ENCODE measurements at regions not wholly inside any gene's neighbourhood (a gene's known extent, or its start where the extent isn't known, plus 50 kb on each side); places are given as distances from the start of the nearest gene placed in this dataset.
A peak's percentile ranks its signal among the peaks of the same experiment; 100 is the strongest.

DNA sequence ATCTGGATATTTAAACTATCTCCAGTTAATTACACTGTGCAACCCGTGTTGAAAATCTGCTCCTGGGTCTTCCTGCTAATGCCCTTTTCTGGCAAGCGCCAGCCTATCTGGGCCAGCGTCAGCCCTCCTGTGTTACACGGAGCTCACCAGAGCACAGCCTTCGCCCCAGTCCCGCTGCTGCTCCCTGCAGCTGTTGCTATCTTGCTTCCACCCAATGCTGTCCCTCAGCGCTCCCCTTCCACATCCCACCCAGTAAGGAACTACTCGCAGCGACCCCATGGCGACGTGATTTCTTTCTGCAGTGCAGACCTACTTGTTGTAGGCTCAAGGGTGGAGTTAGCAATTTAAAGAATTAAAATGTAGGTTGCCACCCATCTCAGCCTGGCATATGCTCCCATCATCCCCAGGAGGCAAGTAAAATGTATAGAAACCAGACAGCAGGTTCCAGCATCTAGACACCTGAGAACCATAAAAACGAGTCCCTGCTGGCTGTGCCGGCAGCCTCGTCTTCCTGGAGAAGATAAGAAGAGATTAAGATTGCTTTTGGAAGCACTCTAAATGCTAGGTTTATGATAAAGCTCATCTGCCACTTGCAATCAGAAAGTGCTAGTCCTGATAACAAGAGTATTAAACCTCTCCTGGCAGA, 254.3 kb upstream of the FOXQ1 start:
- no peak for FAIRE-seq

DNA sequence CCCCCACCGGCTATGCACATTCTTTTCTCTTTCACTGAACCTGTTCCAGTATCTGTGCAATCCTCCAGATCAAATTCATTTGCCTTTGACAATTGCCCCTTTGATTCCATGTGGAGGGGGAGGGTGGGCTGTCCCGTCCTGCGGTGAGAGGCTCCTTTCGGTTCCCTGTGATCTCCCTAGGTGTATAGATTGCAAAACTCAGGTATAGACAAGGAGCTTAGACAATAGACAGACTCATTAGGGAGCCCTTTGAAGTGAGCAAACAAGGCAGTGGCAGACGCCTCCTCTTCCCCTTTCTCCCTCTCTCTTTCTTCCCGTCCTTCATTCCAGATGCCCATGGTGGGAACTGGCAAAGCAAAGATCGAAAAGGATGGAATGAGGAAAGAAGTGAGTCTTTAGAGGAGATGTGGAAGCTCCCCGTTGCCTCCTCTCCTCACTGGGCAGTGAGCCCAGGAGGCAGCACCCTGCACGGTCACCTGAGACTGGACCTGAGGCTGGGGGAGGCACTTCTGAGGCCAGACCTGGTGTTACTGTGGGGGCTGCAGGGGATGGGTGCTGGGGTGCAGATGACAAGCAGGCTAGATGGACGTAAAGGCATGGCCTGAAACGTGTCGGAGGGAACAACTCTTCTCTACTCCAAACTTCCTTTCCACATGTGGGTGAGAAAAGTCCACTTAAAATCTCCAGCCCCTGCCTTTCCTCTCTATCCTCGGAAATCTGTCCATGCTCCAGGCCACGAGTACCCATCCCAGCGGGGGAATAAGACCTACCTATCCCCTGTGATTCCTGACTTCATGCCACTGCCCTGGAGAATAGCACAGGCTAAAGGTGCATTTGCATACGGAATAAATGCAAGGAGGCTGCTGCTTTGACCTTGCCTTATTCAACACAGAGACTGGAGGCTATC, 256.6 kb upstream of the FOXQ1 start:
- no peak for FAIRE-seq

DNA sequence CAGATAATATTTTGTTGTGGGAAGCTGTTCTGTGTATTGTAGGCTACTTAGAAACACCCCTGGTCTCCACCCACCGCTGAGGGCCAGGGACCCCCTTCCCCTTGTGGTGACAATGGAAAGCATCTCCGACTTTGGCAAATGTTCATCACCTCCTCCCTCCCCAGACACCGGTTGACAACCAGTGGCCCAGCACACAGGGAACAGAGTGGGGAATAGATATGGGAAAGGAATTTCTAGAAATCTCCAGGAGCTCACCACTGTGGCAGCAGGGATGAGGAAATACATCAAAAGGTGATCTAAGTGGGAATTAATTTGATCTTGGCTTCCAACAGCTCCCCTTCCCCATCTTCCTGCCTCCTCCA, 257.3 kb upstream of the FOXQ1 start:
- no peak for FAIRE-seq

DNA sequence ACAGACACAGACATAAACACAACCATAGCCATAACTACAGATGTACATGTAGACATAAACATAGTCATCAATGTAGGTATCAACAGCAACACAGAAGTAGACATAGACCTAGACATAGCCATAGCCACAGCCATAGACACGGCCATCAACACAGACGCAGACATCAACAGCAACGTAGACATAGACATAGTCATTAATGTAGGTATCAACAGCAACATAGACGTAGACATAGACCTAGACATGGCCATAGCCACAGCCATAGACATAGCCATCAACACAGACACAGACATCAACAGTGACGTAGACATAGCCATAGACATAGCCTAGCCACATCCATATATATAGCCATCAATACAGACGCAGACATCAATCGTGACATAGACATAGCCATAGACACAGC, 258.3 kb upstream of the FOXQ1 start:
- FAIRE-seq, result no peak

DNA sequence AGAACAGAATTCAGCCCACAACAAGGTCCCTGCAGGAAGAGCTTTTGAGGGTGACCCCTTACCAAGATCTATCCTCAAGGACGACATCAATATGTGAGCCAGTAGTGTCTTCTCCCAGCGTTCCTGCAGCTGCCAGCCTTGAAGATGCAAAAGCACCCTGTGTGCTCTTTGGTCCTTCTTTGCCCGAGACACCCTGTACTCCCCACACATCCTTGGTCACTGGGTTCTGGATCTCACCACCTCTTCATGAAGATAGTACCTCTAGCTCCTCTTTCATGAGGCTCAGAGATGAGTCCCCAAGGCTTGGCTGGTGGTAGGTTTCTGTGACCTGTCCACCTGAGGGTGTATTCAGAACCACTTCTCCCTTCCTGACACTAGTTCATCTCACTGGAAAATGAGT, 259.6 kb upstream of the FOXQ1 start:
- no peak for FAIRE-seq

DNA sequence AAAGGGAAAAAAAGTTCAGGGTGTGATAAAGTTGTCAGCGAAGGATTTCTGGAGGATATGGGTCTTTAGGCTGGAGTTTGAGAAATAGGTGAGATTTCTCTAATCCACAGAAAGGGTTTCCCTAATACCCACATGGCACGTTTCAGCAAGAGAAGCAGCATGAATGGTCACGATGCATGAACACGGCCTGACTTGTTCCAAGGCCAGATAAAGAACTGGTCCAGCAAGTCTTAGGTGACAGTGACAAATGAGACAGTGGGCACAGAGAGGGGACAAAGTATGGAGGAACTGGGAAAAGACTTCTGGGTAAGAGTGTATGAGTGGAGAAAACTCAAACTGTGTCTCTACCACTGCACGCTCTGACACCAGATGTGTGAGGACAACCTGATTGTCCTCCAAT, 262.0 kb upstream of the FOXQ1 start:
- FAIRE-seq, result no peak

DNA sequence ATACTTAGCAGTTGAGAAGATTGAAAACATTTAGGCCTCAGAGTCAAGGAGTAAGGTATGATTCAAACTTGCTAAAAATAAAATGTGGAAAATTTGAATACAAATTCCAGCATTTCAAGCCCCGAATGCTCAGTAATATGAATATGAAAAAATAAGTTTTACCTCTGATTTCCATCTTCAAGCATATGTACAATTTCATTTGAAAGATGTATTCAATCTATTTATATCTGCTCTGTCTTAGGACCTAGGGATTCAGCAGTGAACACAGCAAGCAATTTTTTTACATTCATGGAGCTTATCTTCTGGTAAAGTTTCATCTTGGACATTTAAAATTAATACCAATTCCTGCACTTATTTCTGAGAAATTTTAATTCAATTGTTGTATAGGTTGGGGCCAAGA, 262.7 kb upstream of the FOXQ1 start:
- FAIRE-seq, result no peak

DNA sequence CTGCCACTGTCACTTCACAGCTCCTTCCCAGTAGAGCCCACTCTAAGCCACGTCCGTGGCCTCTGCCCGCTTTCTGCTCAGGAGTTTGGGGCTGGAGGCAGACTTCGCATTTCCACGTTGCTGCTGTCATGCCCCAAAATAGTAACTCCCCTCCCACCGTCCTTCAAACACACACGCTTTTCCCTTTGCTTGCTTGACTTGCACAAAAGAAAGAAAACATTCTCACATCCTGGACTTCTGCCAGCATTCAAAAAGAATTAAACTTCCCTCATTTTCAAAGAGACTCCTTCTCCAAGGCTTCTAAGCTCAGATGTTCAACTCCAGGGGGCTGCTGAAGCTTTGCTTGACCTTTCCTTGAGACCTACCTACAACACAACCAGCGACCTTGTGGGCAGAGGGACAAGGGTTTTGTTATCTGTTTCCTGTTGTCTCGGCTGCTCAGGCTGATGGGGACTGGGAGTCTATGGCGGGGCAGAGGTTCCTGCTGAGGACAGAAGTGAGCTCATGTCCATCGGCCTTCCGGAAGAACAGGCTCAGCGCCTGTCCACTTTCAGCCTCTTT, 263.8 kb upstream of the FOXQ1 start:
- no peak for FAIRE-seq

DNA sequence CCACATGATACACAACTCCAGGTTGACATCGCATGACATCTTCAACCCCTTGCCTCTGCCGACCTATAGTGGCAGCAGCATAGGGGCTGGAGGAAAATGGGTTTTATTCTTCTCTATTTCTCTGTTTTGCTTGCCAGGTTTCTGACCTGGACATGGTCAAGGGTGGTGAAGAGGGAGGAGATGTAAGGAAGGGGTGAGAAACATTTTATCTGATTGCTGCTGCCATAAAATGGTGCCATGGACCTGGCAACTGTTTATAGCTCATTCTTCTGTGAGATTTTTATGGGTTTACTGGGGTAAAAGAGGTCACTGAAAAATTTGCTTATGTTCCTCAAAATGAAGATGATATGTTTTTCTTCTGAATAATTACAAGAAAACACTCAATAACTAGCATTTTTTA, 266.7 kb upstream of the FOXQ1 start:
- no peak for FAIRE-seq

DNA sequence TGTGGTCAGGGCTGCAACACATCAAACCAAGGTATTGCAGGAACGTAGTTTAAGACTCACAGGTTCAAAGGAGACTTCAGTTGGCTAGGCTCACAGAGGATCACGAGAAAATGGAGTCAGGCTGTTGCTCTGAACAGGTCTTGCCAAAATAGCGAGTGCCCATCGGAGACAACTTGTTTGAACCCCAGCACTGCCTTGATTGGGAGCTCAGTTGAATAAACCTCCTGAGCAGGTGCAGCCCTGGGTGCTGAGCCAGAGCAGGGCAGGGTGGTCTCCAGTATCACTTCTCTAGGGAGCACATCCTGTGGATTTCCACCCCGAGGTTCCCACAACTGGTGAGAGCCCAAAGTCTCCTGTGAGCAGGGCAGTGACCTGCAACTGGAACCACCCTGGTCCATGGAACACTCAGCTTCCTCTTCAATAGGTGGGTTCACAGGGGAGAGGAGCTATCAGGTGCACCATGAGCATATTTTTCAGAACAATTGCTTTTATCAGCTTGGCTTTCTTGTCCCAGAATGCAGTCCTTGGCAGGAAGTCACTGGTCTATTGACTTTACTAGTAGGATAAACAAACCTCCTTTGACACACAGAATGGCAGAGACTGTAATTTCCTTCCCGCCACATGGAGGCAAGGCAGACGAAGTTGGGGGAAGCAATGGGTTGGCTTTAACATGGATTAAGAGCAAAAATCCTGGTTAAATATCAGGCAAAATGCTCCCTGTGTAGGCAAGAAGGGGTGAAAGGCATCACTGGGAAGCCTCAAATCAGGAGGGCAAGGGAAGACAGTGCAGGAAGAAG, 267.7 kb upstream of the FOXQ1 start:
- no peak for FAIRE-seq

DNA sequence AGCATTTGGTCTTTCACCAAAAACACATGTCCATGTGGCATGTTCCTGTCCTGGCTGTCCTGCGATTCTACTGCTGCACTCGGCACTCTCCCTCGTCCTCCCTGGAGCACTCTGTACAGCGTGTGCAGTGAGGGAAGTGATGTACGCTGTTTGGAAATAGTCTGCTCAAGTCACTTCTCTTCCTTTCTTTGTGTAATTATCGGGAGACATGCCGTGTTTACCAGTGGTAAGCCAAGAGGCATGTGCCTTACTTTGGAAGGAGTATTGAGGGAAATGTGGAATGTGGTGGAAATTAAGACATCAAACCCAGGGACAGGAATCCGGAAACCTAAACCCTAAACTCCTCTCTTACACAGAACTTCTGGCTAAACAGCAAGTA, 268.5 kb upstream of the FOXQ1 start:
- no peak for FAIRE-seq

DNA sequence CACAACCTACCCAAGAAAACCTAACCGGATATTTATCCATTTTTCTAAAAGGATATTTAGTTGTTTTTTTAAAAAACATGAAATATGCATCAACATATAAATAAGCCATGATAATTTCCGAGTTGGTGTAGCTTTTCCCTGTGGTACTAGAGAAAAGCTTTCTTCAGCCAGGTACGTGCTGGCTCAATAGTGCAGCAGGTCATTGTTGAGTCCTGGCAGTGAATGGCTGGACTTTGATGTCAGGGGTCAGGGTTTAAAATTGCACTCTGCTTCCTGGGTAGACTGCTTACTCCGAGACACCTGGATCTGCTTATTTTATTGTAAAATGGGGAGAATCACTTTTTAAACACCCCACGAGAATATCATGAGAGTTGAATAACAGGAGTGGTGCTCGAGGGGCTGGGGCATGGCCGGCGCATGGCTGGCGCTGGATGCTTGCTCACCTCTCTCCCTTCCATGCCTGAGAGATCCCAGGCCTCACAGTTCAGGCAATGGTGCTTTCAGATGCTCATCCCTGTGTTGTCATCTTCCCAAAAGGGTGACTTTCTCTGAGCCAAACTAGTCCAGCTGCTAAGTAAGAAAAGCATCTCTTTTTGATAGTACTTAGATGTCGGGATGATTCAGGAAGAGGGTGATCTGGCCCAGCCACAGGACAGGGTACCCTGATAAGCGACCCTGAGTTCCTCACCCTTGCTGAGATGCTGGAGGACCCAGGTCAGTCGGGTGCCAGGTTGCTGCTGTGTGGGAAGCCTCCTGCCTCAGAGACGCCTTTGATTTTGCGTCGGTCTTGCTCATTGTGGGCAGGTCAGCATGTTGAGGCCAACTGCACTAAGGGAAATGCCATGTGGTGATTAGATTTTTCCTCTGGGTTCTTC, 269.1 kb upstream of the FOXQ1 start:
- FAIRE-seq, result no peak

DNA sequence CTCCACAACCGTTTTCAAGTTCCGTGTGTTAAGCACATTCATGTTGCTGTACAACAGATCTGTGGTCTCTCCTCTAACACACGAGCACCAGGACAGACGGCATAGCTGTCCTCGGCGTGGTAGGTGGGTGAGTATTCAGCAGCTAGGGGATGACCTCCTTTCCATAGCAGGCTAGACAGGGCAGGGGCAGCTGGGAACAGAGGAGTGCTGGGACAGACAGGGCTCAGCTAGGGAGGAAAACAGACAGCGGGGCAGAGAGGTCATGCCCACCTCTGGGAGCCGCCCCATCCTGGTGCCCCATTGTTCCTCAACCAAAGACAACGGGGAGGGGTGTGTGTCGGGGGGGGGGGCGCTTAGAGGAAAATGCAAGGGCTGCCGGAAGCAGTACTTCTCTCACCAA, 271.5 kb upstream of the FOXQ1 start:
- no peak for FAIRE-seq

DNA sequence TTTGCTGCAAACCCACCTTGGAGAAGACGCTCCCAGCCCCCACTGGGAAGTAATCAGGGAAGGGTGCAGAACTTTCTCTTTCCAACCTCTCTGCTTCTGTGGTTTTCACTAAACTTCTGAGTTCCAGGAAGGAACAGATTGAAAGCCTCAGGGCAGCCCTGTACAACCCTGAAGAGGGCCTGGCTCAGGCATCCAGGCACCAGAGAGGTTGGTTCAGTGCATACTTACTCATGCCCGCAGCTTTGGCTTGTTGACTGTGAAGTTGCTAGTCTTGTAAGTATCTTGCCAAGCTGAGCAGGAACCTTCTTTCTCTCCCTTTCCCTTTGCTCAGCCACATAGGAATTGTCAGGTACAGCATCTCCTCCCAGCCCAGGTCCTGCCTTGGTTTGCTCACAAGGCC, 272.2 kb upstream of the FOXQ1 start:
- FAIRE-seq, result no peak

DNA sequence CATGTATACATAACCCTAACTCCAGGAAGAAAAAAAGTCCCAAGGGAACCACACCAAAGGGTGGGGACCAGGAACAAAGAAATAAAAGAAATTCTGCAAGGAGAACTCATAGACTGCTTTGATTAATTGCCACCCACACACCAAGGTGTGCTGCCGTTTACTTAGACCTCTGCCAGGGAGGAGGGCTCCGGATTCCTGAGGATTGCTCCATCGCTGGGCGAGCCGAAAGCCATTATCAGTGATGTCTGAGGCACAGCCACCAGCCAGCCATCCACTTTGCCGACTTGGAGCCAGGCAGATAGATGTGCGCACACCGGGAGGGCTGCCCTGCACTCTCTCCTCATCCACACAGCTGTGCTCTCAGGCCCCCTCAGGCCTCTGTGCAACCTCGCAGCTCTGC, 272.7 kb upstream of the FOXQ1 start:
- no peak for FAIRE-seq

DNA sequence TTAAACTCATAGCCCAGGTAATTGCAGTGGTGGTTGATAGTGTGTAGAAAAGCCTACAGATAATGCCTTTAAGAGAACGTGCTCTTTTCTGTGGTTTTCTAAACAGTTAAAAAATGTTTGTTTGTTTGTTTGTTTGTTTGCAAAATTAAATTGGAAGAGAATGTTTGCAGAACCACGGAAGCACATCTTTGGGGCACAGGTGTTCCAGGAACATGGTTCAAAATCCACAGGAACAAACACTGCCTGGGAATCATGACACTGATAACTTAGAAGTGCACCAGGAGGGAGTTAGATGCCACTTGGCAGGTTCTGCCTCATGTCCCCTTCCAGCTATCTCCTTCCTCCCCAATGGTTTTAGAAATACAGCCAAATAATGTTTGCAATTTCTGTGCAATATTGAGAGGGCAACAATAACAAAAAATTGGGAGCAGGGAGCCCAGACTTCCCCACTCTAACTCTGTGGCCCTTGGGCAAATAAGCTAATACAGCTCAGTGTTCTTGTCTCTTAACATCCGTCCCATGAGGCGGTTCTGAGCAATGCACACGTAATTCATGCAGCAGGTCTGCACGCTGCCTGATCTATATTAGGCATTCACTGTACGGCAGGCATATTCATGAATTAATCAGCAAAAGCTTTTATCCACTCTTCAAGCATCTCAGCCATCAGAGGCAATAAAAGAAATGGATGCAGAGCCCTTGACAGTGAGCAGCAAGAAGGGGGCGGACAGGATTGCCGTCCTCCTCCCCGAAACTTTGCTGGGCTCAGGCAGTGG, 274.3 kb upstream of the FOXQ1 start:
- FAIRE-seq, result no peak

DNA sequence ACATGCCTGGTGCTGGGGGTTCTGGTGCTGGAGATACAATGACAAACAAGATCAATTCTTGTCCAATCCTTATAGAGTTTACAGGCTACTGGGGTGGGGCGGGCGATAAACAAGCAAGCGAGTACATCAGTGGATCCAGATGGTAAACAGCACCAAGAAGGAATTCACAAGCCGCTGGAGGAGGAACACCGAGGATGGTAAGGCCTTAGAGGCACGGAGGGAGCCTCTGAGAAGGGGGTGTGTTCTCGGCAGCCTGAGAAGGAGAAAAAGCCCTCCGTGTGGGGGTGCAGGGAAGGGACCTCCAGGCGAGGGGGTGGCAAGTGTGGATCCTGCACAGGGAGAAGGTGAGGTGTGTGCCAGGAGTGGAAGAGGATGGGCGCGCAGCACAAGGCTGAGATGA, 276.5 kb upstream of the FOXQ1 start:
- no peak for FAIRE-seq

DNA sequence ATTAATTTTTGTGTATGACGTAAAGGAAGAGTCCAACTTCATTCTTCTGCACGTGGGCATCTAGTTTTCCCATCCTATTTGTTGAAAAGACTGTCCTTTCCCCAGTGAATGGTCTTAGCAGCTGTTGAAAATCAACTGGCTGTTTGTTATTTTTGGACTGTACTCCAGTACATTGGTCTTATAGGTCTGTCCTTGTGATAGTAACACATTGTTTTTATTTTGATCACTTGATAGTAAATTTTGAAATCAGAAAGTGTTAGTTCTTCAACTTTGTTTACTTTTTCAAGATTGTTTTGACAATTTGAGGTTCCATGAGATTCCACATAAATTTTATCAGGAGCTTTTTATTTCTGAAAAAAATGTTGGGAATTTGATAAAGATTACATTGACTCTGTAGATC, 280.2 kb upstream of the FOXQ1 start:
- FAIRE-seq, result peak; percentile 29

DNA sequence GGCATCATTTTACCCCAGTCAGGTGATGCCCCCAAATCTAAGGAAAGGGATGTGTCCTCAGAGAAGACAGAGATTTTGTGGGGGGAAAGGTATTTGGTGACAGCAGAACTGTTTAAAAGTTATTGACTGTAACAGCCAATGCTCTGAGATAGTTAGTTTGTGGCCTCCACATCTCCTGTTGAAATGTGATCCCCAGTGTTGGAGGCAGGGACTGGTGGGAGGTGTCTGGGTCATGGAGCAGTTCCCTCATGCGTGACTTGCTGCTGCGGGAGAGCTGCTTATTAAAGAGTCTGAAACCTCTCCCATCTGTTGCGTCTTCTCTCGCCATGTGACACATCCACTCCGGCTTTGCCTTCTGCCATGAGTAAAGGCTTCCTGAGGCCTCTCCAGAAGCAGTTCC, 282.8 kb upstream of the FOXQ1 start:
- FAIRE-seq, result no peak

DNA sequence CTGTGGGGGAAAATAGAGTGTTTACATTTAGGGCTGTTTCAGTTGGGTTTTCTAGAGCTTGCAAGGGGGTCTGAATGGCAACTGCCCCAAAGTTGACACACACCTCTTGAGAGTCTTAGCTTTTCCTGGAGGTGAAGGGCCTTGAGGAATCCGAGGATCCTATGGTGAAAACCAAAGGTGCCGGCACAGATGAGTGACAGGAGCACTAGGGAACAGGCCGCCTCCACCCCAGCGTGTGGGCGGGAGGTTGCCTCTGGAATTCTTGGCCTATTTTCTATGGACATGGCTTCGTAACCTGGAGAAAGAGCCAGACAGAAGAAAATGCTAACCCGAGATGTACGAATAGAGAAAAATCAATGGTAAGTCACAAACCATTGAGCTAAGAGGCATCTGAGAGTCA, 283.2 kb upstream of the FOXQ1 start:
- FAIRE-seq, result no peak

DNA sequence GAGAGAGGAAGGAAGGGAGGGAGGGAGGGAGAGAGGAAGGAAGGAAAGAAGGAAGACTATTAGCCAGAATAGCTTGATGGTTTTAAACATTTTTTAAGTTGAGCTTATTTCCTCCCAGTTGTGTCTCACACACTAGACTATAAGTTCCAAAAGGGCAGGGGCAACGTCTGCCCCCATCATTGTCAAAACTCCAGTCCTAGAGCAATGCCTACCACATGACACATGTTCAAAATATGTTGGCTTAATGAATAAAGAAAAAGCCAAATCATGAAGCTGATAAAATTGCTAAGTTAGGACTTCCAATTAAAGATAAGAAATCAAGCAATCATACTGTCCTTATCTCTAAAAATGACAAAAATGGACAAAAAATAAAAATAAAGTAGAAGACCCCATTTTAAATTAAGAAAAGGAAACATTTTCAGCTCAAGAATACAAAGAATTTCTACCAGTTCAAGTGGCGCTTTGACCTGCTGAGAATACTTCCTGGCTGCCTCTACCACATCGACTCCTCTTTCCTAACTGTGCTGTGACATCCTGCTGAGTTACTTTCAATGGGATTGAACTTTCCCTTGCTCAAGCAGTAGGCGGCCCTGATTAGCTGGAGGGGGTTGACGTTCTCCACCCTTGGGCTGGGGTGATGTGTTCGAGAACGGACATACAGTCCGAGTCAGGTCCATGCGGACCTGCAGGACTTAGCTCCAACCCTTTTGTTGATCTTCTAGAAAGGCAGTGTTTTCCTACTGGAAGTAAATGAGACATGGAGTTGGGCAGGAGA, 283.9 kb upstream of the FOXQ1 start:
- FAIRE-seq, result no peak
